RWPE1 (cell line): ENCODE measurements at regions not wholly inside any gene's neighbourhood (a gene's known extent, or its start where the extent isn't known, plus 50 kb on each side); places are given as distances from the start of the nearest gene placed in this dataset.
"Not testable (repeated sequence)": the region's sequence is repeated elsewhere in the genome, so short reads cannot be mapped to it uniquely, and the experiment has no call there.

Experiments
- CTCF ChIA-PET: fragments of 350-600 bp; sonication (Branson Sonifier 250); formaldehyde crosslinking; extraction: SDS; loops from one replicate; lab custom pipeline; 2021; lab: Yijun Ruan, JAX
- POLR2A ChIA-PET: fragments of 400-600 bp; formaldehyde crosslinking; extraction: SDS; loops from one replicate; lab custom pipeline; 2020; ENCODE audit warnings: antibody characterized with exemption; ENCODE audit not compliant: low non-redundant PET; lab: Yijun Ruan, JAX
- DNase-seq: peaks from one replicate; pipeline ENCODE4 v3.0.0; 2012; ENCODE audit warnings: low spot score
- H3K27ac ChIP-seq: fragments of 450-650 bp; 2 replicates; pipeline ENCODE4 v1.5.1; 2017
- TF ChIP-seq, protein P1 (sequence below): fragments of 450-650 bp; conservative IDR thresholded peaks from 2 replicates; pipeline ENCODE4 v1.5.1; 2017; ENCODE audit warnings: low read depth, mild to moderate bottlenecking

GRCh38 chr1:223991297-223991857, 122.5 kb upstream of the FBXO28 start:
- H3K27ac ChIP-seq, DNase-seq, POLR2A ChIA-PET, CTCF ChIA-PET: not testable (repeated sequence)

DNA sequence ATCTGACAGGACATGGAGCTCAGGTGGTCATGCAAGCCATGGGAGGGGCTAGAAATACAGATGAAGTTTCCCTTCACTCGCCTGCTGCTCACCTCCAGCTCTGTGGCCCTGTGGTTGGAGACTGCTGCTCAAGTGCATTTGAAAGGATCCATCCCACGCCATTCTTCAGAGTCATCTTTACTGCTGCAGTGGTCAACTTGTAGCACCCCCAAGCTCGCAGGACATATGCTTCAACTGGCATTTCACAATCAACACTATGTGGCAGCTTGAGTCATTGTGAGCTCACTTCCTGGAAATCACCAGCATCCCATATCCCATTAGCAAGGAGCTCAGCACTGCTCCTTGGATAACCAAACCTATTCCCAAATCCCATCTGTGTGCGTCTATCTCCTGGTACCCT, 116.2 kb upstream of the TP53BP2 start:
- H3K27ac ChIP-seq, CTCF ChIA-PET, DNase-seq, POLR2A ChIA-PET: not testable (repeated sequence)

DNA sequence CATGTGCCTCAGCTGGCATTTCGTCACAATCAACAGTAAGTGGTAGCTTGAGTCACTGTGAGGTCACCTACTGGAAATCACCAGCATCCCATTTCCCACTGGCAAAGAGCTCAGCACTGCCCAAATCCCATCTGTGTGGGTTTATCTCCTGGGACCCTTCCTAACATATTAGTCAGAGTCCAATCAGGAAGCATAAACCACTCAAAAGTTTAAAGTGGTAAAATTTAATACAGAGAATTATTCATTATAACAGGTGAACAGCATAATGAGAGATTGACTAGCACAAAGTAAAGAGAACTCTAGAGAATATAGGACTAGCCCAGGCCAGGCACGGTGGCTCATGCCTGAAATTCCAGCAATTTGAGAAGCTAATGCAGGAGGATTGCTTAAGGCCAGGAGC, 107.1 kb upstream of the TP53BP2 start:
- H3K27ac ChIP-seq, CTCF ChIA-PET, POLR2A ChIA-PET, DNase-seq: not testable (repeated sequence)

DNA sequence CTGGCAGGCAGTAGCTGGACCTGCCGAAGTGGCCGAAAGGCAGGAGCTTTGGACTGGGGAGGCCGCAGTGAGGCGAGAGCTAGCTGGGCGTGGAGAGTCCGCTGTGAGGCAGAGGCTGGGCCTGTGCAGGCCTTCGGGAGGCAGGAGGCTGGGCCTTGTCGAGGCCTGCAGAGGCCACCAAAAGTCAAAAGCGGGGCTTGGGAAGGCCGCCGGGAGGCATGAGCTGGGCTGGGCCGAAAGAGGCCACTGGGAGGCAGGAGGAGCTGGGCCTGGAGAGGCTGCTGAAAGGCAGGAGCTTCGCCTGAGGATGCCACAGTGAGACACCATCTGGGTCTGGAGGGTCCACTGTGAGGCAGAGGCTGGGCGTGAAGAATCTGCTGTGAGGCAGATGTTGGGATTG, 105.8 kb upstream of the TP53BP2 start:
- DNase-seq, CTCF ChIA-PET, POLR2A ChIA-PET, H3K27ac ChIP-seq: not testable (repeated sequence)

DNA sequence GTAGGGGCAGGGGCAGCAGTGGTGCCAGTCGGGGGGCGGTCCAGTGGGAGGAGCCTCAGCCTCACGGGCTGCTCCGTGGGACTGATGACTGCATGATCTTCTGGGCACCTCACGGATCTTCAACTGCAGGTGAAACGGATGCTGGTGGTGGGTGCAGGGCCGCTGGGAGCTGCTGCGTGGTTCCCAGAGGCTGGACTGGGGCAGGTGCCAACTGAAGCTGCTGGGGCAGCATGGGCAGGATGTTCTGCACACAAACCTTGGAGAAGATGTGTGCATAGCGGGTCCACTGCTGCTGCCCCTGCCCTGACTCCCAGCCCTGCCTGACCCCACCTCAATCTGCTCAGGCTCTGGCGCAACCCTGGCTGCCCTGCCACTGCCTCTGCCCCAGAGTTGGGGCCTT, 104.2 kb upstream of the TP53BP2 start:
- CTCF ChIA-PET, DNase-seq, POLR2A ChIA-PET, H3K27ac ChIP-seq: not testable (repeated sequence)

DNA sequence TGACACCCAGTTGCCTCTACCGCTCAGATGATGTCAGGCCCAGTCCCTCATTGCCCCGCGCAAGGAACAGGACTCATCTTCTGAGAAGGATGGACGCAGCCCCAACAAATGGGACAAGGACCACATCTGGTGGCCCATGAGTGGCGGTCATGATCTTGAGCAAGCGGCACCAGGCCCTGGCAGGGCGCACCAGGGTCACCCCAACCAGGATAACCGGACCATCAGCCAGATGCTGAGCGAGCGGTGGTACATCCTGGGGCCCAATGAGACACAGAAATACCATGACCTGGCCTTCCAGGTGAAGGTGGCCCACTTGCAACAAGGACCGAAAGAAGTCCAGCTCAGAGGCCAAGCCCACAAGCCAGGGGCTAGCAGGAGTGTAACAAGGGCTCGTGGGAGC, 102.3 kb upstream of the TP53BP2 start:
- H3K27ac ChIP-seq, CTCF ChIA-PET, POLR2A ChIA-PET, DNase-seq: not testable (repeated sequence)

GRCh38 chr1:223936592-223936991, 90.8 kb upstream of the TP53BP2 start:
- CTCF ChIA-PET, H3K27ac ChIP-seq, DNase-seq, POLR2A ChIA-PET: not testable (repeated sequence)

DNA sequence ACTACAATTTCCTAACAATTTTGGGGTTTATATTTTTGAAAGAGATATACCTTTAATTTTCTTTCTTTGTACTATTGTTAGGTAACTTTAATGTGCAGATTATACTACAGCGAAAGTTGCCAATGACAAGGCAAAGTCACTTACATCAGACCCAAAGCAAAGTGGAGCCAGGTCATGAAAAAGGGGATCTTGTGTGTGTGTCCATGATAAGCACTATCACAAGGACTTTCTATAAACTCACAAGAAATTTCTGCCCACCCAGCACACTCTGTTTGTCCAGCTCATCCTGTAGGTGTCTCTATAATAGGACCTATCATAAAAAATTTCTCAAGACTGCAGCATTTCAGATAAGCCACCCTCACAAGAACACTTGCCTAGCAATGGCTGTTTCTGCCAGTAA, 85.7 kb upstream of the TP53BP2 start:
- POLR2A ChIA-PET, CTCF ChIA-PET, DNase-seq: not testable (repeated sequence)

DNA sequence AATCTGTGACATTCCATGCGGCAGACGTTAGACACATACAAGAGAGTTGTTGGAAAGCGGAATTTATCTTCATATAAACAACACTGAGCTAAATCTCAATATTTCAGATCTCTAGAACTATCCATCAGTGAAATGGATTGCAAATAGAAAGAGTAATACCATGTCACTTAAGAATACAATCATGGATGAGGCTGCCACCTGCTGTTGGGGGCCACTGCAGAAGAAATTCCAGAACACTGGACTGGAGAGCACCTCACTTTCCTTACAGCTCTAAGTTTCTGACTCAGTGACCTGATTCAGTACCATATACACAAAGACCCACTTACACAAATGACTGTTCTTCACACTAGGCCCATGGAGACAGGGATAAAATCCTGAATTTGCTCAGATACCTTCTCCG, 75.1 kb upstream of the TP53BP2 start:
- H3K27ac ChIP-seq, CTCF ChIA-PET, POLR2A ChIA-PET, DNase-seq: not testable (repeated sequence)
- TF ChIP-seq, protein P1, sequence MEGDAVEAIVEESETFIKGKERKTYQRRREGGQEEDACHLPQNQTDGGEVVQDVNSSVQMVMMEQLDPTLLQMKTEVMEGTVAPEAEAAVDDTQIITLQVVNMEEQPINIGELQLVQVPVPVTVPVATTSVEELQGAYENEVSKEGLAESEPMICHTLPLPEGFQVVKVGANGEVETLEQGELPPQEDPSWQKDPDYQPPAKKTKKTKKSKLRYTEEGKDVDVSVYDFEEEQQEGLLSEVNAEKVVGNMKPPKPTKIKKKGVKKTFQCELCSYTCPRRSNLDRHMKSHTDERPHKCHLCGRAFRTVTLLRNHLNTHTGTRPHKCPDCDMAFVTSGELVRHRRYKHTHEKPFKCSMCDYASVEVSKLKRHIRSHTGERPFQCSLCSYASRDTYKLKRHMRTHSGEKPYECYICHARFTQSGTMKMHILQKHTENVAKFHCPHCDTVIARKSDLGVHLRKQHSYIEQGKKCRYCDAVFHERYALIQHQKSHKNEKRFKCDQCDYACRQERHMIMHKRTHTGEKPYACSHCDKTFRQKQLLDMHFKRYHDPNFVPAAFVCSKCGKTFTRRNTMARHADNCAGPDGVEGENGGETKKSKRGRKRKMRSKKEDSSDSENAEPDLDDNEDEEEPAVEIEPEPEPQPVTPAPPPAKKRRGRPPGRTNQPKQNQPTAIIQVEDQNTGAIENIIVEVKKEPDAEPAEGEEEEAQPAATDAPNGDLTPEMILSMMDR: peak; percentile 19; the same call in 1 of the 2 replicates

More for the DNA sequence above, 85.7 kb upstream of the TP53BP2 start:
- H3K27ac ChIP-seq: not testable (repeated sequence)

DNA sequence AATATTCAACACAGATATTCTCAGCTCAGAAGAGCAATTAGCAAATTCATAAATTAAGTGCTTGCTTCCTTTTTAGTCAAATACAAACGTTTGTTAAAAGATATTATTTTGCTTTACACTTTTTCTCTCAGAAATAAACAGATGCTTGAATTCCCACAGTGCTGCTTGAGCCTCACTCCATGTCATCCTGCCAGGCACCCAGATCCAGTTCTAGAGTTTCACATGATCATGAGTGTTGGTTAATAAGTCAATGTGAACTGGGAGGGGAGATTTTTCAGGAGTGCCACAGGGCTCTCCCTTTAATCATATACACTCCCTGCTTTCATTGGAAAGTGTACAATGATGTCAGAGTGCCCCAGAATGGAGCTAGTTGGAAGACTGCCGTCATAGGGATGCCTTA, 69.7 kb upstream of the TP53BP2 start:
- DNase-seq, H3K27ac ChIP-seq, CTCF ChIA-PET, POLR2A ChIA-PET: not testable (repeated sequence)

DNA sequence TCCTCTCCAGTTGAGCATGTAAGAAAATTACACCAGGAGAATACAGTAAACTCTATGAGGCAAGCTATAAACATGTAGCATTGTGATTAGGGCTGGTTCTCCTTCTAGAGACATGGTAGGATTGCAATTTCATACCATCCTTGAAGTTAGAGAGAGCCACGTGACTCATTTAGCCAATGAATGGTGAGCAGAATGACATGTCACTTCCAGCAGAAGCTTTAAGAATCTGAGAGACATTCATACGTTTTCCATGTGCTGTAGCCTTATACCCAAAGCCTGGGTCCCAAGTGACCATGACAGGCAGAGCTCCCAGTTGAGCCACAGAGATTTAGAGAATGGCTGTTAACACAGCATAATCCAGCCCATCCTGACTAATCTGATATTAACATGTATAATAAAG, 68.0 kb upstream of the TP53BP2 start:
- POLR2A ChIA-PET, H3K27ac ChIP-seq, DNase-seq, CTCF ChIA-PET: not testable (repeated sequence)

- CTCF ChIA-PET, POLR2A ChIA-PET, DNase-seq, H3K27ac ChIP-seq: not testable (repeated sequence)
These were observed 62.3 kb upstream of the TP53BP2 start for GRCh38 chr1:223907943-223908587.

DNA sequence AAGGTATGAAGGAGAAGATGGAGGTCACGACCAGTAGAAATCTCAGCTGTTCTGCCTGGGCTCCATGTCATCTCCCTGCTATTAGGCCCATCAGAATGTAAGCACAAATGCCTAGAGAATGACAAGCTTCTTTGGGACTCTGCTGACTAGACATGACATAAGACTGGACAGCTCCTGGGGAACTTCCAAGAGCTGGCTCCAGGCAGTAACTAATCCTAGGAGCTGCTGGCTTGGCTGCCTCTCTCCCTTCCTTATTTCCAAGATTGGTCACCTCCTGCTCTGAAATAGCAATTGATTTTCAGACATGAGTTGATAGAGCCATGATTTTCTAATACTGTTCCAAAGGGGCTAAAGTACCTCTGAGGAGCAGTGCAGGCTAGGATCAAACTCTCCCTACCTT, 57.5 kb upstream of the TP53BP2 start:
- H3K27ac ChIP-seq, DNase-seq, CTCF ChIA-PET, POLR2A ChIA-PET: not testable (repeated sequence)

DNA sequence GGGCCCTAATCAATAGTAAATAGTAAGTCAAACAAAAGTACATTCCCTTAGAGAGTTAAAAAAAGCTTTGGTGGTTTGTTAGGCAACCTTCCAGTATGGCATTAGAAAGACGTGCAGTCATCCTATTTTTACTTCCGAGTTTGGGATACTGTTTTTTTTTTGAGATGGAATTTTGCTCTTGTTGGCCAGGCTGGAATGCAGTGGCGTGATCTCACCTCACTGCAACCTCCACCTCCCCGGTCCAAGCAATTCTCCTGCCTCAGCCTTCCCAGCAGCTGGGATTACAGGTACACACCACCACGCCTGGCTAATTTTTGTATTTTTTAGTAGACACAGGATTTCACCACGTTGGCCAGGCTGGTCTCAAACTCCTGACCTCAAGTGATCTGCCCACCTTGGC, 54.0 kb upstream of the TP53BP2 start:
- DNase-seq, H3K27ac ChIP-seq, CTCF ChIA-PET, POLR2A ChIA-PET: not testable (repeated sequence)

DNA sequence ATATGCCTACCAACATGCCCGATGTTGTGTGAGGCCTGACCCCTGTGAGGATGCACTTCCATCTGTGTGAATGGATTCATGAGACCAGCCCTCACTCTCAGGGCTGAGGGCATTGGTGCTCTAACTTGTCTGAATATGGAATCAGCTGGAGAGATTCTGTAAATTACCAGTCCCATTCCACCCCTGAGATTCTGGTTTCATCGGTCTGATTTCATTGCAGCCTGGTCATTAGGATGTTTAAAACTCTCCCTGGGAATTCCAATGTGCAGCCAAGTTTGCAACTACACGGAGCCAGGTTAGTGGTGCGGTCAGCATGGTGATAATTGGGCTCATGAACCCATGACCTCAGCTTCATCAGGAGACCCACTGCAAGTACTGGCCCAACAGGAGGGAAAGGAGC, 51.4 kb upstream of the TP53BP2 start:
- H3K27ac ChIP-seq, CTCF ChIA-PET, POLR2A ChIA-PET, DNase-seq: not testable (repeated sequence)

GRCh38 chr1:223895950-223896349, 50.2 kb upstream of the TP53BP2 start:
- H3K27ac ChIP-seq, POLR2A ChIA-PET, DNase-seq, CTCF ChIA-PET: not testable (repeated sequence)
